ENCODE measurements at regions not wholly inside any gene's neighbourhood (a gene's known extent, or its start where the extent isn't known, plus 50 kb on each side); places are given as distances from the start of the nearest gene placed in this dataset.

- Histone ChIP-seq H3K27me3 (replicated peaks; ENCODE audit: control insufficient read depth, insufficient read depth, low read length) (no peaks in the 10 kb centered on the region), H3K4me1 (no peaks in the 10 kb centered on the region), H3K36me3 (ENCODE audit: control insufficient read depth, insufficient read depth, low read length) (no peaks in the 10 kb centered on the region), H3K4me3 (ENCODE audit: low read depth, low read length) (no peak overlapping the region), H3K9me3 (no peaks in the 10 kb centered on the region)
- Mint-ChIP-seq H3K27ac (ENCODE audit: unreplicated experiment) (no peak overlapping the region), H3K9me3 (ENCODE audit: unreplicated experiment) (no peaks in the 10 kb centered on the region), H3K4me3 (ENCODE audit: unreplicated experiment) (no peak overlapping the region), H3K36me3 (ENCODE audit: insufficient read depth, unreplicated experiment) (no peaks in the 10 kb centered on the region), H3K27me3 (ENCODE audit: insufficient read depth, unreplicated experiment) (peaks cover 8% of the 10 kb centered on the region), H3K4me1 (ENCODE audit: low read depth, unreplicated experiment) (no peaks in the 10 kb centered on the region)
- intact Hi-C loops (cut with micrococcal nuclease; ENCODE audit: unreplicated experiment): no loop called here
- ChIA-PET CTCF (interaction anchor here (0.8 kb wide), 1 partner anchor 74 kb away, joined by 3 read pairs; no protein-coding TSS in a partner anchor), POLR2A (no interaction called here)
- TF ChIP-seq CTCF (IDR thresholded peaks at IDR 0.05; ENCODE audit: insufficient read depth in 1 of 2, low read depth in 1 of 2, low read length in 1 of 2, severe bottlenecking in 1 of 2, unreplicated experiment in 1 of 2): peak in 1 of 2 experiments; percentile 36
- DNase-seq: no peak
- no TSS peak for BruUV-seq (replicated peaks)
Measured at GRCh38 chr16:19980632-19981265, 92.9 kb downstream of the GPR139 start.

- intact Hi-C loops (cut with micrococcal nuclease; ENCODE audit: unreplicated experiment): no loop called here
- Mint-ChIP-seq H3K9me3 (ENCODE audit: unreplicated experiment) (no peaks in the 10 kb centered on the region), H3K4me3 (ENCODE audit: unreplicated experiment) (no peak overlapping the region), H3K4me1 (ENCODE audit: low read depth, unreplicated experiment) (no peaks in the 10 kb centered on the region), H3K36me3 (ENCODE audit: insufficient read depth, unreplicated experiment) (no peaks in the 10 kb centered on the region), H3K27ac (ENCODE audit: unreplicated experiment) (no peak overlapping the region), H3K27me3 (ENCODE audit: insufficient read depth, unreplicated experiment) (peaks cover 13% of the 10 kb centered on the region)
- POLR2A ChIA-PET: no interaction called here
- no peak for DNase-seq
- H3K4me3 ChIP-seq (ENCODE audit: low read depth, low read length): no peak overlapping the region
- CTCF ChIA-PET: no interaction called here
- no peaks in the 10 kb centered on the region for H3K27me3 ChIP-seq (replicated peaks; ENCODE audit: control insufficient read depth, insufficient read depth, low read length)
- no peaks in the 10 kb centered on the region for H3K9me3 ChIP-seq
- H3K4me1 ChIP-seq: no peaks in the 10 kb centered on the region
- BruUV-seq (replicated peaks): no TSS peak
- no peak for TF ChIP-seq CTCF (IDR thresholded peaks at IDR 0.05; ENCODE audit: insufficient read depth in 1 of 2, low read depth in 1 of 2, low read length in 1 of 2, severe bottlenecking in 1 of 2, unreplicated experiment in 1 of 2)
- H3K36me3 ChIP-seq (ENCODE audit: control insufficient read depth, insufficient read depth, low read length): no peaks in the 10 kb centered on the region
Measured at GRCh38 chr16:19979638-19980037, 94.1 kb downstream of the GPR139 start.

GRCh38 chr16:19974607-19975006, 90.0 kb upstream of the GPRC5B start:
- Mint-ChIP-seq H3K9me3 (ENCODE audit: unreplicated experiment) (no peaks in the 10 kb centered on the region), H3K27ac (ENCODE audit: unreplicated experiment) (no peak overlapping the region), H3K36me3 (ENCODE audit: insufficient read depth, unreplicated experiment) (no peaks in the 10 kb centered on the region), H3K27me3 (ENCODE audit: insufficient read depth, unreplicated experiment) (peaks cover 18% of the 10 kb centered on the region), H3K4me3 (ENCODE audit: unreplicated experiment) (no peak overlapping the region), H3K4me1 (ENCODE audit: low read depth, unreplicated experiment) (no peaks in the 10 kb centered on the region)
- no peaks in the 10 kb centered on the region for H3K36me3 ChIP-seq (ENCODE audit: control insufficient read depth, insufficient read depth, low read length)
- no peak for DNase-seq
- intact Hi-C loops (cut with micrococcal nuclease; ENCODE audit: unreplicated experiment): no loop called here
- H3K4me3 ChIP-seq (ENCODE audit: low read depth, low read length): no peak overlapping the region
- ChIA-PET CTCF (no interaction called here), POLR2A (no interaction called here)
- TF ChIP-seq CTCF (IDR thresholded peaks at IDR 0.05; ENCODE audit: insufficient read depth in 1 of 2, low read depth in 1 of 2, low read length in 1 of 2, severe bottlenecking in 1 of 2, unreplicated experiment in 1 of 2): no peak
- no TSS peak for BruUV-seq (replicated peaks)
- no peaks in the 10 kb centered on the region for H3K9me3 ChIP-seq
- H3K27me3 ChIP-seq (replicated peaks; ENCODE audit: control insufficient read depth, insufficient read depth, low read length): no peaks in the 10 kb centered on the region
- no peaks in the 10 kb centered on the region for H3K4me1 ChIP-seq

Measured in Caco-2 (cell line).